OCI-LY3 (cell line): ENCODE measurements at regions not wholly inside any gene's neighbourhood (a gene's known extent, or its start where the extent isn't known, plus 50 kb on each side); places are given as distances from the start of the nearest gene placed in this dataset.

Experiments
- CTCF ChIP-seq: fragments of 200-600, 300-600 bp; sonication (generic); IDR thresholded peaks from 2 replicates; pipeline ENCODE4 v1.5.1; 2014; ENCODE audit warnings: antibody characterized with exemption, low read length, low read depth
- EZH2phosphoT487 ChIP-seq: fragments of 200-600 bp; shearing (Covaris generic); IDR thresholded peaks from 2 replicates; pipeline ENCODE4 v1.6.1; 2018; ENCODE audit warnings: antibody characterized with exemption, mixed run types, low read depth

DNA sequence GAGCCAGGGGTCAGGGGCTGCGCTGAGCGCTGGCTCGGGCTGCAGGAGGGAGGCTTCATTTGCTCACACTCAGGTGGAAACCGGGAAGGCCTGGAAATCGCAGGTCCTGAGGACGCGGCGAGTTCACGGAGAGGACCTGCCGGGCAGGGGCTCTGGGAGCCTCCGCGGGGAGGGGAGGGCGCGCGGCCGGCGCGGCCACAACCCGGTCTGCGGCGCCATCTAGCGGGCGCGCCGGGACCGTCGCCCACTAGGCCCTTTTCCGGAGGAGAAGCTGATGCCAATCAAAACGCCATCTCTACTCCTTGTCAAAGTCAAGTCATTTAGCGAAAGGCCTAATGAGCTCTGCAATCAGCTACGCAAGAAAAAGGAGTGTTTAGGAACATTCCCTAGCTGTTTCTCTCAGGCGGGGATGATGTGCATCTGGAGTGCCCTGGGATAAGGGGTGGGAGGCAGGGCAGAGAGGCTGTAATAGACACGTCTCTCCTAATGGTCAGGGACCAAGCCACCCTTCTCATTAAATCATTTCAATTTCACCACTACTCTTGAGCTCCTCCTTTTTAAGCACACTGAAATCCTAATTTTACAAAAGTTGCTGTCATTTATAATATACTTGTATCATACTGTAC, 885.8 kb upstream of the TMEM132C start:
- peak; percentile 82 for TF ChIP-seq CTCF
- TF ChIP-seq EZH2phosphoT487 = no peak
